HG02981 (cell line): ENCODE measurements at regions not wholly inside any gene's neighbourhood (a gene's known extent, or its start where the extent isn't known, plus 50 kb on each side); places are given as distances from the start of the nearest gene placed in this dataset.
"Not testable (repeated sequence)": the region's sequence is repeated elsewhere in the genome, so short reads cannot be mapped to it uniquely, and the experiment has no call there.

Source experiments
- ATAC-seq: cut with Tn5 transposase; IDR thresholded peaks from one replicate; pipeline ENCODE4 v1.9.1; 2021; ENCODE audit warnings: mild to moderate bottlenecking, moderate library complexity; ENCODE audit not compliant: unreplicated experiment

- ATAC-seq = not testable (repeated sequence)
These were observed 1227.0 kb upstream of the NRXN1 start for GRCh38 chr2:52258967-52259366.

- no peak for ATAC-seq
These were observed 1226.1 kb upstream of the NRXN1 start for GRCh38 chr2:52258038-52258437.

DNA sequence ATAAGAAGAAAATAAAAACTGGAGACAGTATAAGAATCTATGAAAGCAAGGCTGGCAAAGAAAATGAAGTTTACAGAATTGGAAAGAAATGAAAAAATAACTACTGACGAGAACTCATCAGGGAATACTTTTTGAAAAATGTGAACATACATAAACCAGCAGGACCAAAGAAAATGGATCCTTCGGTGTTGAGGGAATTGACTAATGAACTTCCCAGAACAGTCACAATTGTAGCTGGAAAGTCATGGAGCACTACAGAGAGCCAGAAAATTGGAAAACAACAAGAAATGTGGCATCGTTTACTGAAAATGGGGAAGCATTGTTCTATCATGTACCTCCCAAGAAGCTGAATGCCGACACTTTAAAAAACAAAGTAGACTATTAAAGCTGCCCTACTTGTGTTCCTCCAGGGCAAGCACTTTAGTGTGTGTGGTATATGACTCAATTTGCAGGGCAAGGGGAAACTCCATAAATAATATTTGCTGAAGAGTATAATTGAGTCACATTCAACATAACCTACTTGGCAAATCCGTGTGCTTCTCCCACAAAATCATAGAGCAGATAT, 1221.6 kb upstream of the NRXN1 start:
- ATAC-seq = no peak

DNA sequence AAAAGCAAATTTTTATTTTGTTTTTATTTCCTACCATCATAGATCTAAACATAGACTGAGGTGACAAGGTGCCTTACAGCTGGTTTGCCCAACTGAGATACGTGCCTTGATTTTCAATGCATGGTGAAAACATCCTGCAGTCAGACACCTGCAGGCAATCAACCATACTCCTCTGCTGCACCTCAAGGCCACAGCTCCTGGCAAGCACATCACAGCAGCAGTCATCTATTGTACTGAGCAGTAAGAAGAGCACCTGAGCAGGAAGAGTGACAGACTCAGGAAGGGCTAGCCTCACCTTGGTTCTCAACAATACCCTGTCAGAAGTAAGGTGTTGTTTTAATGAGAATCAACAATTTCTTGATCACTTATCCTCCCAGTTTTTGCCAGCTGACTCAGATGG, 1206.8 kb upstream of the NRXN1 start:
- no peak for ATAC-seq

GRCh38 chr2:52222128-52222527, 1190.2 kb upstream of the NRXN1 start:
- no peak for ATAC-seq

GRCh38 chr2:52220393-52220792, 1188.5 kb upstream of the NRXN1 start:
- no peak for ATAC-seq

- no peak for ATAC-seq
These were observed 1178.7 kb upstream of the NRXN1 start for GRCh38 chr2:52210611-52211010.

DNA sequence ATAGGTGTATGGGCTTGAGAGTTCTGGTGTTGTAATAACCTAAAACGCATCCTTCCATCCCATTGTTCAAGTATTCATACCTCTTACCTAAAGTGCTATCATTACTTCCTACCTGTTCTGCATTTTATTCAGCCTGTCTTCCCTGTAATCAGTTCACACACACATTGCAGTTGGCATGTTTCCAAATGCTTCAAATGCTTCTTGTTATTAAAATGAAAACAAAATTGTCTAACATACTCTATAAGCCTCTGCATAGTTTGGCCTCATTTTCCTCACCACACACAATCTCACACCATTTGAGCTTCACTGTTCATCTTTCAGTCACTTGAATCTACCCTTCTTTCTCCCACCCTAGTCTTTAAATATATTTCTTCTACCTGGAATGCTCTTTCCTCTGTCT, 1178.2 kb upstream of the NRXN1 start:
- no peak for ATAC-seq

DNA sequence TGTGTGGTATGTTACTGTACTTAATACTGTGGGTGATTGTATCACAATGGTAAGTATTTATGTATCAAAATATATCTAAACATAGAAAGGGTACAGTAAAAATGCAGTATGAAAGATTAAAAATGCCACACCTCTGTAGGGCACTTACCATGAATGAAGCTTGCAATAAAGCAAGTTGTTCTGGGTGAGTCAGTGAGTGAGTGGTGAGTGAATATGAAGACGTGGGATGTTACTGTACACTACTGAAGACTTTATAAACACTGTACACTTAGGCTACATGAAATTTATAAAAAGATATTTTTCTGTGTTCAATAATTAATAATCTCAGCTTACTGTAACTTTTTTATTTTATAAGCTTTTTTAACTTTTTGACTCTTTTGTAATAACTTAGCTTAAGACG, 1162.4 kb upstream of the NRXN1 start:
- no peak for ATAC-seq

GRCh38 chr2:52193804-52194203, 1161.9 kb upstream of the NRXN1 start:
- no peak for ATAC-seq

DNA sequence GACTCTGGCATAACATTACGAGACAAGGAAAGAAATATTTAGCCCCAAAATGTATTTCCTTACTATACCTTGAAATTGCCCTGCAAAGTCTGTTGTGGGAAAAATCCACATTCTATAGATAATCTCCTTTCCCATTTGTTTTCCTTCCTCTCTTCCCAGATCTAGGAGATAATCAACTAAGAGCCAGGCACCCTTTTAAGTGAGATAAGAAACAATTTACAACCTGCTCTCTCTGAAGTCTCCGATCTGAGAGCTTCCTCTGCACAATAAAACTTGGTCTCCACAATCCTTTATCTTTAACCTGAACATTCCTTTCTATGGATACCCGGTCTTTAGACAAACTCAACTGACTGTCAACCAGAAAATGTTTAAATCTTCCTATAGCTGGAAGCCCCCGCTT, 1160.7 kb upstream of the NRXN1 start:
- ATAC-seq = no peak

DNA sequence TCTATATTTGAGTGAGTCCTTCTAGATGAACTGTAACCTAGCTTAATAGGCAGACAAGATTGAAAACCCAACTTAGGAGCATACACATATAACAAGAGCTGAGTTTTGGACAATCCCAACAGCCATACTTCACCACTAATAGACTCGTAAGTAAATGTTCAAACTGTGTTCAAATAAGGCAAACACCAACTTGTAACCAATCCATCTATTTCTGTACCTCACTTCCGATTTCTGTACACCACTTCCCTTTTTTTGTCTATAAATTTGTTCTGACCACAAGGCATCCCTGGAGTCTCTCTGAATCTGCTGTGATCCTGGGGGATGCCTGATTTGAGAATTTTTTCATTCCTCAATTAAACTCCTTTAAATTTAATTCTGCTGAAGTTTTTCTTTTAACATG, 1149.1 kb upstream of the NRXN1 start:
- ATAC-seq = no peak

DNA sequence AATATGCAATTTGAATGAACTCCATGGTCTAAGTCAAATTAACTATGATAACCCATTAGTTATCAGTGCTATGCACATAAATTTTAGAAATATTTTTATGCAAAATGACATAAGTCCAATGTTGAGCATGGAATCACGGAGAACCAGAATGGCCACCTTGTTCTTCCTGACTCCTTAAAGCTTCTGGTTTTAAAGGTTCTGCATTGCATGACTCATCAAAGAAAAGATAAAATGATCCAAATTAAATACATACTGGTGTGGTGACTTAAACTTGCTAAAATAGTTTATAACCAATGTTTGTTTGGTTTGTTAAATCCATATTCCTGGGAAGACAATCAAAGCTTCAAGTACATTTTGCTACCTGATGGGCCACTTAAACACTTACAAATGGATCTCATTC, 1146.9 kb upstream of the NRXN1 start:
- no peak for ATAC-seq

DNA sequence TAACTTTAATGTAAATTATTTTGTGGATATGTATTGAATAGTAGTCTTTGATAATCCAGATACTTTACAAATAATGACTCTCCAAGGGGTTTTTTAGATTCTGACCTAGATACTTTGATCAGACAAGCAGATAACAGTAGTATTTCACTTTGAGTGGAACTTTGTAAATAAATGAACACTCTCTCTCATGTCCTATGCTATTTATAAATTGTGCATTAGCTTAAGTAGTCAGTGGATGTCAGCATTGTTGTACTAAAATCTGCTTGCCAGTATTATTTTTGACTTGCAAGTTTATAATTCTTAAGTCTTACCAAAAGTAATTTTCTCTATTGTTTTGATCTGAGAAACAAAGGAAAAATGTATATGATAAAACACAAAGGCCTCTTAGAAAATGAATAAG, 1113.1 kb upstream of the NRXN1 start:
- ATAC-seq = no peak

DNA sequence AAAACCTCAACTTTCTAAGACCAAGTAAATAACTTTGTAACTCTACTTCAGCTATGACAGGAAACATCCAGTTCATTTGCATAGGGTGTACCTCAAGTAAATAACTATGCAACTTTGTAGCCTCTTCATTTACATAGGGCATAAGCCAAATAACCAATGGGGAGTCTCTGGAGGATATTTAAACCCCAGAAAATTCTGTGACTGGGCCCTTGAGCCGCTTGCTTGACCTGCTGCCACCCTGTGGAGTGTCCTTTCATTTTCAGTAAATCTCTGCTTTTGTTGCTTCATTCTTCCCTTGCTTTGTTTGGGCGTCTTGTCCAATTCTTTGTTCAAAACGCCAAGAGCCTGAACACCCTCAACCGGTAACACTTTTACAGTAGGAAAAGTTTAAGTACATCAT, 1112.7 kb upstream of the NRXN1 start:
- no peak for ATAC-seq

GRCh38 chr2:52141076-52141475, 1109.1 kb upstream of the NRXN1 start:
- ATAC-seq = no peak

- no peak for ATAC-seq
These were observed 1107.3 kb upstream of the NRXN1 start for GRCh38 chr2:52139241-52139640.

GRCh38 chr2:52135235-52135634, 1103.3 kb upstream of the NRXN1 start:
- no peak for ATAC-seq

GRCh38 chr2:52128081-52128480, 1096.1 kb upstream of the NRXN1 start:
- ATAC-seq = no peak

- no peak for ATAC-seq
These were observed 1095.6 kb upstream of the NRXN1 start for GRCh38 chr2:52127527-52127926.

DNA sequence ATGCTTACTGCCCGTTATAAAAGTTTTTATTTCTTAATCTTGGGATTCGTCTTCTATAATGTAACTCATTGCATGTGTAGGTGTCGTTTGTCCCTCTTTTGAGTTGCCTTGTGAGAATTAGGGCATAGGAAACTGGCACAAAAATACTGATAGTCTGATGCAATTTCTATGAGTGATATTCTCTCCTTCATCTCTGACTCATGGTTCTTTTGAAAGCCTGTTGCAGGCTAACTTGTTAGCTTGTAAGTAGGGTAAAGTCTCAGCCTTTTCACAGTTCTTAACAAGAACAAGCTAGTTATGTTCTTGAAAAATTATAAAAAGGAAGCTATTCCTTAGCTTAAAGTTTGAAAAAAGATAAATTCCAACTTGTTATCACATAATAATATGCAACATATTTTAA, 1085.4 kb upstream of the NRXN1 start:
- ATAC-seq = no peak

- no peak for ATAC-seq
These were observed 1083.8 kb upstream of the NRXN1 start for GRCh38 chr2:52115750-52116149.

GRCh38 chr2:52113338-52113737, 1081.4 kb upstream of the NRXN1 start:
- no peak for ATAC-seq

GRCh38 chr2:52112141-52112540, 1080.2 kb upstream of the NRXN1 start:
- no peak for ATAC-seq
